PC-3 (cell line): ENCODE measurements at regions not wholly inside any gene's neighbourhood (a gene's known extent, or its start where the extent isn't known, plus 50 kb on each side); places are given as distances from the start of the nearest gene placed in this dataset.
"Not testable (repeated sequence)": the region's sequence is repeated elsewhere in the genome, so short reads cannot be mapped to it uniquely, and the experiment has no call there.

Source experiments
- ATAC-seq: fragments of 200-7000 bp; cut with Tn5 transposase; 2 replicates; pipeline ENCODE4 v1.9.1; 2020; ENCODE audit warnings: mild to moderate bottlenecking, moderate library complexity
- BruUV-seq: library from RNA; stranded (reverse); fragments of 400-500 nt; replicated peaks from 2 replicates; lab custom pipeline; 2021; lab: Mats Ljungman, UMichigan
- CTCF ChIA-PET: fragments of 300-600 bp; sonication (Branson Sonifier 250); formaldehyde crosslinking; loops from one replicate; lab custom pipeline; 2022; ENCODE audit warnings: antibody characterized with exemption; lab: Charles Lee
- POLR2A ChIA-PET: fragments of 300-600 bp; sonication (Branson Sonifier 250); formaldehyde crosslinking; loops from one replicate; lab custom pipeline; 2022; ENCODE audit warnings: antibody characterized with exemption; ENCODE audit not compliant: unreplicated experiment; lab: Charles Lee
- DNase-seq: peaks from one replicate; pipeline ENCODE4 v3.0.0-alpha.2; 2015
- H2AFZ ChIP-seq: fragments of 300-600 bp; sonication (generic); 2 replicates; pipeline ENCODE4 v1.6.0; 2016; ENCODE audit warnings: antibody characterized with exemption, low read length
- H3F3A ChIP-seq: fragments of 300-600 bp; sonication (generic); one replicate; pipeline ENCODE4 v1.6.0; 2017; ENCODE audit warnings: antibody characterized with exemption, low read length, control low read depth, mild to moderate bottlenecking; ENCODE audit not compliant: unreplicated experiment
- H3K27ac ChIP-seq: fragments of 300-600 bp; sonication (generic); 2 replicates; pipeline ENCODE4 v1.5.1; 2016; ENCODE audit warnings: mild to moderate bottlenecking, low read length
- H3K27me3 ChIP-seq: fragments of 300-600 bp; sonication (generic); 2 replicates; pipeline ENCODE4 v1.6.1; 2016; ENCODE audit warnings: low read length, mixed read lengths
- H3K36me3 ChIP-seq: fragments of 300-600 bp; sonication (generic); 2 replicates; pipeline ENCODE4 v1.6.1; 2016; ENCODE audit warnings: low read depth, mixed run types, low read length, mixed read lengths
- H3K4me1 ChIP-seq: fragments of 300-600 bp; sonication (generic); 2 replicates; pipeline ENCODE4 v1.5.1; 2016; ENCODE audit warnings: low read length; ENCODE audit not compliant: insufficient read depth
- H3K4me2 ChIP-seq: fragments of 300-600 bp; sonication (generic); 2 replicates; pipeline ENCODE4 v1.6.0; 2016; ENCODE audit warnings: low read length
- H3K4me3 ChIP-seq: fragments of 300-600 bp; sonication (generic); 2 replicates; pipeline ENCODE4 v1.5.1; 2016; ENCODE audit warnings: mild to moderate bottlenecking, low read length, mixed read lengths
- H3K79me2 ChIP-seq: fragments of 300-600 bp; sonication (generic); 2 replicates; pipeline ENCODE4 v1.6.1; 2017; ENCODE audit warnings: low read length, mixed read lengths
- H3K9ac ChIP-seq: fragments of 300-600 bp; sonication (generic); 2 replicates; pipeline ENCODE4 v1.6.0; 2016; ENCODE audit warnings: mild to moderate bottlenecking, low read length
- H3K9me2 ChIP-seq: fragments of 300-600 bp; sonication (generic); replicated peaks from 2 replicates; pipeline ENCODE4 v1.6.1; 2016; ENCODE audit warnings: mixed run types, low read length, mixed read lengths
- H3K9me3 ChIP-seq: fragments of 300-600 bp; sonication (generic); 2 replicates; pipeline ENCODE4 v1.6.1; 2016; ENCODE audit warnings: low read length, mixed read lengths
- H4K20me1 ChIP-seq: fragments of 300-600 bp; sonication (generic); 2 replicates; pipeline ENCODE4 v1.6.1; 2016; ENCODE audit warnings: low read length, mixed read lengths
- CTCF ChIP-seq: fragments of 300-600 bp; sonication (generic); conservative IDR thresholded peaks from 2 replicates; pipeline ENCODE4 v1.5.1; 2017; ENCODE audit warnings: antibody characterized with exemption, low read depth, mild to moderate bottlenecking, low read length
- EZH2 ChIP-seq: fragments of 300-600 bp; sonication (generic); IDR thresholded peaks from one replicate; pipeline ENCODE4 v1.6.1; 2017; ENCODE audit warnings: antibody characterized with exemption, mild to moderate bottlenecking, low read length; ENCODE audit not compliant: unreplicated experiment
- EZH2phosphoT487 ChIP-seq: fragments of 300-600 bp; sonication (generic); IDR thresholded peaks from 2 replicates; pipeline ENCODE4 v1.6.1; 2018; ENCODE audit warnings: mild to moderate bottlenecking, antibody characterized with exemption, low read length, borderline replicate concordance
- intact Hi-C: fragments of 100-400 bp; cut with micrococcal nuclease; formaldehyde crosslinking; loops from 2 replicates; pipeline ENCODE4 v1.9.0; 2023

GRCh38 chr7:35962607-35963006, 161.8 kb downstream of the SEPTIN7 start:
- H3F3A ChIP-seq, H3K4me3 ChIP-seq, CTCF ChIA-PET, POLR2A ChIA-PET, ATAC-seq, H3K27ac ChIP-seq, H3K9me3 ChIP-seq, H3K27me3 ChIP-seq, H2AFZ ChIP-seq, H3K36me3 ChIP-seq, H3K4me1 ChIP-seq, H3K9me2 ChIP-seq, H3K9ac ChIP-seq, DNase-seq, H4K20me1 ChIP-seq, intact Hi-C loops, BruUV-seq, H3K79me2 ChIP-seq, H3K4me2 ChIP-seq: not testable (repeated sequence)

- H3K27ac ChIP-seq: no peak overlapping the region
- no peaks in the 10 kb centered on the region for H3K9me2 ChIP-seq
- TF ChIP-seq EZH2phosphoT487: no peak
- TF ChIP-seq EZH2: no peak
- no peak for TF ChIP-seq CTCF
- no peaks in the 10 kb centered on the region for H3K79me2 ChIP-seq
- BruUV-seq: no TSS peak
- no peak overlapping the region for H3K4me2 ChIP-seq
- no peak overlapping the region for H3K4me3 ChIP-seq
- ChIA-PET POLR2A (no interaction called here), CTCF (no interaction called here)
- H3K36me3 ChIP-seq: no peaks in the 10 kb centered on the region
- H4K20me1 ChIP-seq: no peaks in the 10 kb centered on the region
- DNase-seq (no peak), ATAC-seq (no peak)
- H3K27me3 ChIP-seq: no peaks in the 10 kb centered on the region
- no peak overlapping the region for H3K9ac ChIP-seq
- no peak overlapping the region for H2AFZ ChIP-seq
- no peaks in the 10 kb centered on the region for H3K4me1 ChIP-seq
- intact Hi-C loops: no loop called here
- no peaks in the 10 kb centered on the region for H3K9me3 ChIP-seq
- H3F3A ChIP-seq: no peaks in the 10 kb centered on the region
Measured at GRCh38 chr7:35967366-35968139, 166.7 kb downstream of the SEPTIN7 start.

GRCh38 chr7:35968140-35968940, 167.5 kb downstream of the SEPTIN7 start:
- H3K4me2 ChIP-seq: no peak overlapping the region
- no peaks in the 10 kb centered on the region for H3K27me3 ChIP-seq
- BruUV-seq: no TSS peak
- intact Hi-C loops: no loop called here
- H3K79me2 ChIP-seq: no peaks in the 10 kb centered on the region
- no peaks in the 10 kb centered on the region for H3F3A ChIP-seq
- ChIA-PET POLR2A (no interaction called here), CTCF (no interaction called here)
- H3K4me1 ChIP-seq: no peaks in the 10 kb centered on the region
- no peak for DNase-seq
- no peaks in the 10 kb centered on the region for H3K9me2 ChIP-seq
- H3K9me3 ChIP-seq: no peaks in the 10 kb centered on the region
- no peak overlapping the region for H3K9ac ChIP-seq
- ATAC-seq: no peak
- H2AFZ ChIP-seq: no peak overlapping the region
- no peak overlapping the region for H3K27ac ChIP-seq
- H3K36me3 ChIP-seq: no peaks in the 10 kb centered on the region
- no peaks in the 10 kb centered on the region for H4K20me1 ChIP-seq
- no peak overlapping the region for H3K4me3 ChIP-seq
- TF ChIP-seq EZH2phosphoT487 (no peak), CTCF (no peak)
